ENCODE measurements at regions not wholly inside any gene's neighbourhood (a gene's known extent, or its start where the extent isn't known, plus 50 kb on each side); places are given as distances from the start of the nearest gene placed in this dataset.

DNA sequence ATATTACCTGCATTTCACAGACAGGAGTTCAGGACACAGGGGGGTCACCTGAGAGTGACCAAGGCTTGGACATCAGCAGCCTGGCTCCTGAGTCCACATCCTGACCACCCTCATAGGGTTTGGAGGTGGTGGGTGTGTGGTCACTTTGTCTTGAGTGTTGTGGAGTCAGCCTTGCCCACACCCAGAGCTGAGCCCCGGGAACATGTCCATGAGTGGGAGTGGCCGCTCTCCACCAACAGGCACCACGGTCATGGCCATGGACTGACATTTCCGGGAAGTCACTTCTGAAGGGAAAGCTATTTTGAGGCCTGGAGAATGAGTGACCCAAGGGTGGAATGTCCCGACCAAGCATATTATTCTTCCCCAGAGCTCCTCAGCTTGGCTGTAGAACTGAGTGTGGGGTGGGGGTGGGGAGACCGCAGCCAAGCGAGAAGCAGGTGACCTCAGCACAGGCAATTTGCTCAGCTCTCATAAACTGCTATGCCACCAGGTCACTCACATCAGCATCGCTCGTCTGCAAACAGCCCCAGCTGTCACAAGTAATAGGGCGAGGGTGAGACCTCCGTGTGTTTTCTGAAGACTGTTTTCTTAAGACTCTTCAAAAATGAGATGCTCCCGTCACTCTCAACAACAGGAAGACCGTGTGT is 348.6 kb upstream of the CDH4 start:
- no peak for DNase-seq (ENCODE audit: low read depth)

DNA sequence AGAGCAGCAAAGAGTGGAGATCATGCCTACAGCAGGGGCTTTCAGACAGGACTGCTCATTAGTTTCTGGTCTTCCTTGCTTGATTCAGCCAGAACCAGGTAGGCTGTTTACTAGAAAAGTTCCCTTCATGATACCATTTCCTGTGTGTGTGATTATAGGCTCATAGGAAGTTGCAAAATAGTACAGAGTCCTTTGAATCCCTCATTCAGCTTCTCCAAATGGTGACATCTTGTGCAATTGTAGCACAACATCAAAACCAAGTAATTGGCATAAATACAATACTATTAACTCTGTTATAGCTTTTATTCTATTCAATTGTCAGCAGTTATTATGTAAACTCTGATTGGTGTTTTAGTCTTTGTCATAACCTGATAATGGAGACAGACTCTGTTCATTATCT is 347.3 kb upstream of the CDH4 start:
- DNase-seq (ENCODE audit: low read depth), result no peak

DNA sequence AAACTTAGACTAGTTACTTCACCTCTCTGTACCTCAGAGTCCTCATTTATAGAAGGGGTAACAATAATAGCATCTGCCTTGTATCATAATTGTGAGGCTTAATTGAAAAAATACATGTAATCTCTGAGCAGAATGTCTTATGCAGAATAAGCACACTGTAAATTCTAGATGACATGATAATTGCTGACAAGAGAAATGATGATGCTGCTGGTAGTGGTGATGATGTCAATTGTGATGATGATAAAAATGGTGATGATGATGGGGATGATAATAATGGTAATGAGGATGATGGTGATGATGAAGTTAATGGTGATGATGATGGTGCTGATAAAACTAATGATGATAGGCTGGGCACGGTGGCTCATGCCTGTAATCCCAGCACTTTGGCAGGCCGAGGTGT is 346.1 kb upstream of the CDH4 start:
- no peak for DNase-seq (ENCODE audit: low read depth)

DNA sequence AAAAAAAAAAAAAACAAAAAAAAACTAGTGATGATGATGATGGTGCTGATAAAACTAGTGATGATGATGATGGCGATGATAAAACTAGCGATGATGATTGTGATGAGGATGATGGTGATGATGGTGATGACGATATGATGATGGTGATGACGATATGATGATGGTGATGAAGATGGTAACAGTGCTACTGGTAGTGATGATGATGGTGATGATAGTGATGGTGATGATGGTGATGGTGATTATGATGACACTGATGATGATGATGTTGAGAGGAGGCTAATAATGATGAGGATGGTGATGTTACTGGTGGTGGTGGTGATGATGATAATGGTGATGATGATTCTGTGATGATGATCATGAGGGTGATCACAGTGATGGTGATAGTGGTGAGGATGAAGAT is 345.5 kb upstream of the CDH4 start:
- no peak for DNase-seq (ENCODE audit: low read depth)

DNA sequence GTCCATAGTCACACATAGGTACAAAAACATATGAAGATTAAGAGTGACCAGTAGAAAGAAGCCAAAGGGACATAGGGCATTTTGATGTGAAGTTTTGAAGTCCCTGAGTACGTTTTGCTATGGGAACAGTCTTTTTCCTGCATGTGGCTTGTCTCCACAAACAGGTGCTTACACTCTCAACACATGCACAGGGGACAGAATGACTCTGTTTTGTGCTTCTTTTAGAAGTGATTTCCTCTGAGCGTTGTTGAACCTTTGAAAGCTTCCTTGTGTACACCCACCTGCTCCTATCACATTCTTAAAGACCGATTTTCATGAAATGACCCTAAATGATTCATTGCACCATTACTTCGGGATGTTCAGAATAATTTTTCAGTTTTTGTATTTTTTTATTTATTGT is 338.8 kb upstream of the CDH4 start:
- DNase-seq (ENCODE audit: low read depth), result no peak

DNA sequence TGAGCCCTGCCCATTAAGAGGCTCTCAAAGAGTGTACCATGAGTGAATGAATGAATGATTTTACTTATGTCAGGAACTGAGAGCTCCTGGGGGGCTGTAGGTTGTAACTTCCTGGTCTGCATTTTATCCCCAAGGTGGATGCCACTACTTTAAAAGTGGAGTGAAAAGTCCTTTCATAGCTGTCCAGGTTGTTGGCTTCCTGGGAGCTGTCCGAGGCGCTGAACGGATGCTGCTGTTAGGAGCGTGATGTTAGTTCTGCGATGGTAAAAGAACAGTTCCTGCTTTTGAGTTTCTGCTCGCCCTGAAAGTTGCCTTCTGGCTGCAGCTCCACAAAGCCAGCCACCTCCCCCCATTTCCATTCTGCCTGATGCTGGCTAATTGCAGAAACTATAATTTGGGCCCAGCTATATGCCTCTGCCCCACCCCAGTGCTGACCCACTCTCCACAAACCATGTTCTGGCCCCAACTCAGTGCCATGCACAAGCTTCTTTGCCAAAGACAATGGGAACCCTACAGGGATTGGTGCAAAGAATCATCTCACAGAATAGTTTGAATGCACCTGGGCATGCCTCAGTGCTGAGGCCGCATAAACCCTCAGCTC is 330.9 kb upstream of the CDH4 start:
- DNase-seq (ENCODE audit: low read depth), result no peak

DNA sequence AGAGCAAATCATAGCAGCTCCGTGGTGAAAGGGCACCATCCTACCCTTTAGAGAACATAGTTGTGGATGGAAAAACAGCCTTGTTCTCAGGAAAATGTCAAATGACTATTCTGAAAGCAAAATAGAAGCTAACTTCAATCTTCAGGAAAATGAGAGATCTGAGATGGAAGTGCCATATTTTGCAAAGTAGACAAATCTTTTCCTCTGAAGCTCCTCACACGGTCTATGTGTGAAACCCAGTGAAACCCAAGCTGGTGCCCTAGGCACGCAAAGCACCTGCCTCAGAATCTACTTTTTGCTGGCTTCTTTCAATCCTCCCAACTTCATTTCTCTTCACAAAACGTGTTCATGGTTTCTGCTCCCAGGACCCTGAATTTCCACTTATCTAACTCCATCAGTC is 325.2 kb upstream of the CDH4 start:
- no peak for DNase-seq (ENCODE audit: low read depth)

DNA sequence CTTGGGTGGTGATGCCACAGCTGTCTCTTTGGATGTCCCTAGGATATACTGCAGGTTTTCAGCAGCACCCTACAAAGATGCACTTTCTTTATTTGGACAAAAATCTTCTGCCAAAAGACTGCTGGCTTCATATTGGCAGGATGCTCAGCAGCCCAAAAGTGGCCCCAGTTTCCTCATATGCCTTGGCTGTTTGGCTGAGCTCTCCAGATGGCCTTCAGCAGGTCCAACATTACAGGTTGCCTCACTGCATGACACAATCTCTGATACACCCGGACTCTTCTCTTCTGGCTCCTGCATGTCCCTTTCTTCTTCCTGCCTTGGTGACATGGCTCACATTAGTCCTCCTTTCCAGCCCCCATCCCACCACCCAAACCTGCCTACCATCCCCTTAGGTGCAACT is 323.7 kb upstream of the CDH4 start:
- no peak for DNase-seq (ENCODE audit: low read depth)

DNA sequence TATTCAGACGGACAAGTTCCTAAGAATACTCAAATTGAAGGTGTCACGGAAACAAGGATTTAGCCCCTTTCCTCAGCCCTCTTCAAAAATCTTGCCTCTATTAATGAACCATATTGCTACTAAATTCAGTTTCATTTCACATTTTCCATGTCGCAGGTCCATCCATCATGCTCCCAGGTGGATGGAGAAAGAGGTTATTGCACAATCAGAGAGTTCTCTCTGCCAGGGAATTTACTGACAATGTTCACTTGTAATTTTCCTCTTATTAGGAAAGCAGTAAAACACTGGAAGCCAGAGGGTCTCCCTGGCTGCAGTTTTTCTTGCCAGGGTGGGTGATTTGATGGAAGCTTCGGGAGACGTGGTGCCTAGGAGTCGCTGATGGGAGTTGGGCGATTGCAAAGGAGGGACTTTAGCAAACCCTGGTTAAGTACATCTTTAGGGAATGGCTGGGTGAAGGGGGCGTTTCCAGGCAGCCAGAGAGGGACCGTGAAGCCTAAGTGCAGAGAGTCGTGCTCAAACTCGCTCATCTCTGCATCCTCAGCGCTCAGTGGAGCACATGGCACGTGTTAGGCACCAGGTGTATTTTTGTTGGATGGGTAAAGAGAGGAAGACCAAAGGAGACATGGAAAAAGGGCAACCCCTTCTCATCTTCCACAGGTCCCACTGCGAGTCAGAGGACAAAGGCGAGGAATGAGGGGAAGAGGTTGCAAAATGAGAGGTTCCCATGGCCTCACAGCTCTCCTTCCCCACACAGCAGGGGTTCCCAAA is 321.9 kb upstream of the CDH4 start:
- DNase-seq (ENCODE audit: low read depth), result no peak

DNA sequence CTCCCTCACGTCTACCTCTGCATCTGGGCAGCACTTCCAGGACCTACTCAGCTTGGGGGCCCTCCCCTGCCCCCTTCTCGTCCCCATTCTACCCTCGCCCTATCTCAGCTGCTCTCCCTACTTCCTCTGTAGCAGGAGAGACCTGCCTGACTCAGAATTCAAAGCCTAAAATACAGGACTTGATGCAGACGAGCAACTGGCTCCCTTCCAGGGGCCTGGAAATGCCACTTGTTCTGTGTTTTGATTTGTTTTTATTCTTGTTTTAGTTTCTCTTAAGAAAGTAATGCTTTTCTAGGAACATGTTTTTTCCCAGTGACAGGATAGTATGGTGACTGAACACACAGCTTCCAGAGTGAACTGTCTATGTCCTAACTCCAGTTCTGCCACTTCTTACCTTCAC is 320.4 kb upstream of the CDH4 start:
- DNase-seq (ENCODE audit: low read depth), result no peak

DNA sequence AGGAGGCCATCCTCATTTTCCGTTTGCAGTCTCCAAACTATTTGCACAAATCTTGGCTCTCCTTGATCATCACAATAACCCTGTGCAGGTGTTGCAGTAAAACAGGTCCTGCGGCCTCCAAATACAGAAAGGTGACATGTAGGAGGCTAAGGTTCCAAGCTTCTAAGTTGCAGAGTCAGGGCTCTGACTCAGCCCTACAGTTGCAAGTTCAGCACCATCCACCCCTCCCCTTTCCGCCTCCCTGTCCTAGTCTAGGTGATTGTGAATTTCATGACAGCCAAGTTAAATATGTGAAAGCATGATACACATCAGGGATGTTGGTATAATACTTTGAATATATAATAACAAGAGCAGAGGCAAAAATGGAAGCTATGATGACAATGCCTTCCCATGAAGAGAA is 317.3 kb upstream of the CDH4 start:
- no peak for DNase-seq (ENCODE audit: low read depth)

DNA sequence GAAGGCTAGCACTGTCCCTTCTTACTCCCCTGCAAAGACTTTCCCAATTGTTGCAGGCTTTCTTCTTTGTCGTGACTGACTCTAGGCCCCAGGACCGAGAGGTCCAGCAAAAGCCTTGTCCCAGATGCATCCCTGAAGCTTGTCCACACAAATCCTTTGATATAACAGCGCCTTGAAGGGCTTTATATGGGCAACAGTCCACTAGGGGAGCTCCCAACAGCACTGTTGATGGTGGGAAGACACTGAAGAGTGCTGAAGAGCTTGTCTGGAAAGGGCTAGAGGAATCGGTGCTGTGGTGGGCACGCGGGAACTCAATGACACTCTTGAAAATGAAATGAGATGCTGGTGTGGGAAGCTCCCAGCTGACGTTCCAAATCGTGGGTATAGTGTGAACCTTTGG is 316.1 kb upstream of the CDH4 start:
- DNase-seq (ENCODE audit: low read depth), result no peak

DNA sequence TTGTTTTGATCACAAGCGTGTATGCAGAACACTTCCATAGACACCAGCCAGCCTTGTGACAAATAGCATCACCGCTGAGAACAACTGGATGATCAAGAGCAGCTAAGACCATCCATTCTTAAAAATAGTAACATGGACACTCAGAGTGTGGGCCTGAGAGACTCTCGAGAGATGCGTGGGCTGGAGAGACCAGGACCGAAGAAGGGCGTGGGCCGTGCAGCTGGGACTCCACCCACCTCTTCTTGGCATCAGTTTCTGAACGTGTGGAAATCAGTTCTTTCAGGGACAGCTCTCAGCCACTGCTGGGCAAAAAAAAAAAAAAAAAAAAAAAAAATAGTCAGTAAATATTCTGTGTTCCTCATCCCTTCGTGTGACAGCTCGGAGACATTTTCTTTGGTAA is 314.5 kb upstream of the CDH4 start:
- no peak for DNase-seq (ENCODE audit: low read depth)

DNA sequence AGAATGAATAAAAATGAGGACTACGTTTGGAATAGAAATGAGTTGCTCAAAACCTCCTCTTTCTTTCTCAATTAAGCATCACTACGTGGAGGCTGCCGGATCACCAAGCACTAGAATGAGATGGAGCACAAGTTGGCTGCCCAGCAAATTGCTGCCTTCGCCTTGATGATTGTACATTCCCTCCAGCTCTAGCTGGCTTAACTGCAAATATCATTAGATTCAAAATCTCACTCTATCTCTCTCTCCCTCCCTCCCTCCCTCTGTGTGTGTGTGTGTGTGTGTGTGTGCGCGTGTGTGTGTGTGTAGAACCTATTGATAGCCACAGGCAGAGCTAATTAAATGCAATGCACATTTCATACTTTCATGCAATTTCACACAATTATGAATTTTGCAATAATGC is 310.7 kb upstream of the CDH4 start:
- DNase-seq (ENCODE audit: low read depth), result no peak

DNA sequence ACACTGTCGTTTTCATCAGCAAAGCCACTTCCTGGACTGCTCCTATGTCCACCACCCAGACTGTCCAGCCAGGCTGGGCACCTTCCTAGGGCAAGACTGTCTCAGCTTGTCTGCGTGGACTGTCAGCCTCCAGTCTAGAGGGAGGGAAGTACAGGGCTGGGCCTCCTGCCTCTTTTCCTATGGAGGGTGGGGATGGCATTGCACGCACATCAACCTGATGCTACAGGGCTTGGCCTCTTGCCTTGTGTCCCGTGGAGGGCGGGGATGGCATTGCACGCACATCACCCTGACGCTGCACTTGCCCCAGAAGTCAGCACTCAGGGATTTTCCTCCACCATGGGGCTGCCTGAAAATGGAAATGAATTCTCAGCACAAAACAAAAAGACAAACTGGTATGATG is 304.2 kb upstream of the CDH4 start:
- no peak for DNase-seq (ENCODE audit: low read depth)

DNA sequence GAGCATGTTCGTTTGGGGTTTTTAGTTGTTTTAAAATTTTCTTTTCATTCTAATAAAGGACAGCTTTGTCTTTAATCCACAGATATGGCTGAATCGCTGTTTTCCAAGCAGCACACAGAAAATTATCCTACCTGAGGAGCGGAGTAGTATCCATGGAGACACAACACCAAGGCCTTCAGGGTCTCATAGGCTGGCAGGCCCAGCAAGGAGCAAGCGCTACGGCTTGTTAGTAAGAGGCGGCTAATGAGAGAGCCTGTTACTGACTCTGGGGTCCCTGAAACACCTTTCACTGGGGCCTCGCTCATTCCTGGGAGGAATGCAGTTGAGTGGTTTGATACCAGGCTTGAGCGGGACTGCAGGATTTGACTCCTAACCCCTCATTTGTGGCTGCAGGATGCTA is 303.8 kb upstream of the CDH4 start:
- no peak for DNase-seq (ENCODE audit: low read depth)

DNA sequence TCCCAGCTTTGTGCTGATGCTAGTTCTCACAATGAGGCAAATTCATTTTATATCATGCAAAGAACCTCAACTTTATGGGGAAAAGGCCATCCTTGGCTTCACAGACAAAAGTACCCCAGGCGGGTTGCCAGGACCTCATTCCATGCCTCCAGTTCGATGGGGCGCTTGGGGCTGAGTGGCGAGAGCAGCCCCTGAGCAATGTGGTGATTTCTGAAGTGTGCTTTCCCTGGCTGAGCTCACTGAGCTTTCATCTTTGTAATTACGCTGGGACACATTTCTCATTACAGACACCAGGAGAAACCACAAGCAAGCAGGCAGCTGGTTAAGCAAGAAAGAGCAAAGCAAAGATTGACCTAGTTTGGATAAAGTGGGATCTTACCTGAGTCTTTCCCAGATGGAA is 301.5 kb upstream of the CDH4 start:
- DNase-seq (ENCODE audit: low read depth), result no peak

DNA sequence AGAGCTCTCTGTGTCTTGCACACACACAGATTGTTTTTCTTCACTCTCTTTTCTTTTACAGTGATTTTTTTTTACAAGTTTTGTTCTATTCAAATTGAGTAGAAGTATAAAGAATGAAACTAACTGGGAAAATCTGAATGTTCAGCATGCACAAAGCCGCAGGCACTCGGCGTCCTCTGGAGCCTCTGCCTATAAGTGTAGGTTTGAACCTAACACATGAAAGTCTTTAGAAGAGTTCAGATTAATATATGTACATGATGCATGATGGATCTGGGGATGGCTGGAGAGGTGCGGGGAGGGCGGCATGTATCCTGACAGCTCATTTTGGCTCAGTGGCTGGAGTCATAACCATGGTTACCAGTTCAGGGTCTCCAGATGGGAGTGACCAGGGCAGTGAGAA is 301.1 kb upstream of the CDH4 start:
- DNase-seq (ENCODE audit: low read depth), result no peak

DNA sequence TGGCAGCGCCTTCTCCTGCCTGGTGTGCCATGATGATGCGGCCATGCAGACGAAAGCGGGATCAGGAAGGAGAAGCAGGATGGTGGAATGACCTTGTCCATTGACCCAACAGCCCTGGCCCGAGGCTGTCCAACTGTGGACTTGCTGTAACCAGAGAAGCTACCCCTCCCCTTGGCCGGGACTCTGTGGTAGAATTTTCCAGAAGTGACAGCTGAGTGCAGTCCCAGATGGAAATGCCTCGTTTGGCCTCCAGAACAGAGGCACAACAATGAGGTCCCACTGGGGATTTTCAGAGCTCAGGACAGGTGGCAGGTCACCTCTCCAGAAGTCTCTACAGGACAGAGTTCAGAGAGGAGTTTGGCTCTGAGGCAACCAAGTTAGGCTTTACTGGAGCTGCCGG is 299.2 kb upstream of the CDH4 start:
- DNase-seq (ENCODE audit: low read depth), result no peak

DNA sequence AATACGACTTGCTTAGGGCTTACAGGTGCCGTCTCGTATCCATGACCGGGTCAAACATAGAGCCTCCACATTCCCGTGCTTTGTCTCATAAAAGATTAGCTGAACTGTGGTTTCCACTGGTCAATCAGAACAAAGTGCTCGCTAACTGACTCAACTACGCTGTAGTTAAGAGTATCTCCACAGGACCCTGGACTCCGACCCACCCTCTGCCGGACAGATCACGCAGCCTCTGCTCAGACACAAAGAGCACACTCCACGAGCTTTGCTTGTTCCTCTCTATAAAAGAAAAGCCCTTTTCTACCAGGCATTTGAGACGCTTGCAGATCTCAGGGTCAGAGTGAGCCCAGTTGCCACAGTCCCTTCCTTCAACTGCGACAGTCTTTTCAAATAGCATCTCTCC is 298.7 kb upstream of the CDH4 start:
- DNase-seq (ENCODE audit: low read depth), result no peak

DNA sequence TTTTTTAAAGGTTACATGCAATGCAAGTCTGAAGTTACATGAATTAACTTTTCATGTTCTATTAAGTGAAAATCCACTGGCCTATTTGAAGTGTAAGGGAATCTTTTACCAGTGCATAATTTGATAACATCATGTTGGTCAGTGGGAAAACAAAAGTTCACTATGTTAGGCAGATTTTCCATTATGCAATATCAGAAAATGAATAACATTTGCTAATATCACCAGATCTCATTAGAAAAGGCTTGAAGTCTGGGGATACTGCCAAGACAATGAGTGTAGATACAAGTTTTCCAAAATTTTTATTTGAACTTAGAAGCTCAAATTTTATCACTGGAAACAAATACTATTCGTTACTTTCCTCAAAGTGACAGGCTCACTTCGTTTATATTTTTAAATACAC is 296.4 kb upstream of the CDH4 start:
- DNase-seq (ENCODE audit: low read depth), result no peak

DNA sequence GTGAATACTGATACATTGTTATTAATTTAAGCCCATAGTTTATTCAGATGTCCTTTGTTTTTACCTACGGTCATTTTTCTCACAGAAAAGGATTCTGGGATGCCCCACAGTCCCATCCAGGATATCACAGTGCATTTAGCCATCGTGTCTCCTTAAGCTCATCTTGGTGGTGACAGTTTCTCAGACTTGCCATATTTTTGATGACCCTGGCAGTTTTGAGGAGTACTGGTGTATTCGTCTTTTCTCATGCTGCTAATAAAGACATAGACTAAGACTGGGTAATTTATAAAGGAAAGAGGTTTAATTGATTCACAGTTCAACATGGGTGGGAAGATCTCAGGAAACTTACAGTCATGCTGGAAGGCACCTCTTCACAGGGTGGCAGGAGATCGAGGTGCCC is 295.9 kb upstream of the CDH4 start:
- no peak for DNase-seq (ENCODE audit: low read depth)

DNA sequence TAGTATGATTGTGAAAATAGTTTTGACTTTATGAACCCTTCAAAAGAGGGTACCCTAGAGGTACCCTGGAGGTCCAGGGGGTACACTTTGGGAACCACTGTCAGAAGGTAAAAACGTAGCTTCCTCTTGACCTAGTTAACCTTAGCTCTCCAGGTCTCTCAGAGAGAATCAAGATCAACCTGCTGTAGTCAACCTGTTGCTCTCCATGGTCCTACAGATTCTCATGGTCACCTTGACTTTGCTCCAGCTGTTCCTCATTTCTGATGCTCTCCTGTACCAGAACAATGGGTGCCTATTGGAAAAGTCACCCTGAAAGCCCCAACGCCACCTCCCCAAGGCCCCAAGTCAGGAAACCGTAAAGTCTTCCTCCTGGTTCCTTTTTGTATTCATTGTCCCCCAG is 294.4 kb upstream of the CDH4 start:
- DNase-seq (ENCODE audit: low read depth), result no peak

DNA sequence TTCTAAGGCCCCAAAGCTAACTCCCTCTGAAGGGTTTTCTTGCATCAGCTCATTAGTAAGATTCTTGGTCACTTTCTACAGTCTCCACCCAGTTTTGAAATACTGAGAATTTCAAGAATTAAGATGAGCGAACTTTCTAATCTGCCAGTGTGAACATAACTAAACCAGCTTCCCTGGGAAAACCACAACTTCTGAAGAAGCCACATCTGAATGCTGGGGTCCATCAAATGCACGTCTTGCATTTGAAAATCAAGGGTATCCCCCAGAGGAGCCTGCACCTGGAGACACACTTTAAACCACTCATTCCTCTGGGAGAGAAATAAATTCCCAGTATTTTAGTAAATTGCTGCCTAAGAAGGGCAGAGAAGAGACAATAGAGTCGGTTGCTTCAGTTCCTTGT is 292.1 kb upstream of the CDH4 start:
- DNase-seq (ENCODE audit: low read depth), result no peak
